Panc1 (cell line): ENCODE measurements at regions not wholly inside any gene's neighbourhood (a gene's known extent, or its start where the extent isn't known, plus 50 kb on each side); places are given as distances from the start of the nearest gene placed in this dataset.

ENCODE experiments used
- ATAC-seq: fragments of 200-7000 bp; cut with Tn5 transposase; 2 replicates; pipeline ENCODE4 v1.9.1; 2020; ENCODE audit warnings: mild to moderate bottlenecking, moderate library complexity
- BruUV-seq: library from RNA; stranded (reverse); fragments of 400-500 nt; replicated peaks from 2 replicates; lab custom pipeline; 2021; lab: Mats Ljungman, UMichigan
- CTCF ChIA-PET: fragments of 300-600 bp; sonication (Branson Sonifier 250); formaldehyde crosslinking; loops from one replicate; lab custom pipeline; 2022; ENCODE audit warnings: antibody characterized with exemption; lab: Charles Lee
- POLR2A ChIA-PET: fragments of 300-600 bp; sonication (Branson Sonifier 250); formaldehyde crosslinking; loops from one replicate; lab custom pipeline; 2022; ENCODE audit warnings: antibody characterized with exemption; lab: Charles Lee
- DNase-seq: peaks from one replicate; pipeline ENCODE4 v3.0.0-alpha.2; 2010; ENCODE audit warnings: low read depth, low spot score
- H3K27ac ChIP-seq: 2 replicates; pipeline ENCODE4 v1.5.1; 2011; ENCODE audit warnings: mild to moderate bottlenecking, low read length, inconsistent platforms
- H3K27me3 ChIP-seq: fragments of 200-500 bp; sonication (Bioruptor generic); 2 replicates; pipeline ENCODE4 v1.6.0; 2014; ENCODE audit warnings: low read length, inconsistent platforms; ENCODE audit not compliant: control insufficient read depth, insufficient read depth
- H3K36me3 ChIP-seq: fragments of 200-500 bp; sonication (Bioruptor generic); 2 replicates; pipeline ENCODE4 v1.5.1; 2014; ENCODE audit warnings: inconsistent platforms, mild to moderate bottlenecking, low read length, moderate library complexity; ENCODE audit not compliant: control insufficient read depth, insufficient read depth
- H3K4me1 ChIP-seq: 2 replicates; pipeline ENCODE4 v1.5.1; 2011; ENCODE audit warnings: inconsistent platforms, mild to moderate bottlenecking, low read length, moderate library complexity; ENCODE audit not compliant: control insufficient read depth, insufficient read depth
- H3K4me3 ChIP-seq, 2 experiments: 2 replicates each; pipeline ENCODE4 v1.5.1; 2011 to 2012; ENCODE audit warnings: low read depth in 2 of 2, low read length in 2 of 2, mild to moderate bottlenecking in 2 of 2, inconsistent platforms in 1 of 2, moderate library complexity in 1 of 2
- H3K9me3 ChIP-seq: fragments of 200-500 bp; sonication (Bioruptor generic); 2 replicates; pipeline ENCODE4 v1.5.1; 2014; ENCODE audit warnings: low read depth, mild to moderate bottlenecking, inconsistent platforms, low read length, moderate library complexity; ENCODE audit not compliant: control insufficient read depth, insufficient read depth
- POLR2AphosphoS5 ChIP-seq: IDR thresholded peaks from 2 replicates; pipeline ENCODE4 v1.6.1; 2012; ENCODE audit warnings: mild to moderate bottlenecking, low read depth, low read length, moderate library complexity
- SIN3A ChIP-seq: IDR thresholded peaks from 2 replicates; pipeline ENCODE4 v1.6.1; 2012; ENCODE audit warnings: low read depth, mild to moderate bottlenecking, low read length, moderate library complexity, borderline replicate concordance; ENCODE audit not compliant: insufficient read depth
- TCF7L2 ChIP-seq: IDR thresholded peaks from 2 replicates; pipeline ENCODE4 v1.6.1; 2011; ENCODE audit warnings: mild to moderate bottlenecking, low read depth, low read length, inconsistent platforms
- in situ Hi-C: cut with HindIII; loops from 2 replicates; pipeline ENCODE4 v1.10.0; 2016; ENCODE audit warnings: low sequenced_read_pairs, low pct_unique_long_range_greater_than_20kb
- intact Hi-C: fragments of 100-400 bp; cut with micrococcal nuclease; formaldehyde crosslinking; loops from one replicate; pipeline ENCODE4 v1.10.0; 2022; ENCODE audit not compliant: unreplicated experiment
- TF ChIP-seq, protein P1 (sequence below): fragments of 450-650 bp; IDR thresholded peaks from 2 replicates; pipeline ENCODE4 v1.5.1; 2017; ENCODE audit warnings: mild to moderate bottlenecking
- TF ChIP-seq, protein P2 (sequence below), 2 experiments: IDR thresholded peaks; 2 replicates each; pipeline ENCODE4 v1.6.1; 2011 to 2012; ENCODE audit warnings: low read depth in 2 of 2, control low read depth in 1 of 2, low read length in 1 of 2, mild to moderate bottlenecking in 1 of 2, moderate library complexity in 1 of 2; ENCODE audit not compliant: insufficient read depth in 1 of 2

DNA sequence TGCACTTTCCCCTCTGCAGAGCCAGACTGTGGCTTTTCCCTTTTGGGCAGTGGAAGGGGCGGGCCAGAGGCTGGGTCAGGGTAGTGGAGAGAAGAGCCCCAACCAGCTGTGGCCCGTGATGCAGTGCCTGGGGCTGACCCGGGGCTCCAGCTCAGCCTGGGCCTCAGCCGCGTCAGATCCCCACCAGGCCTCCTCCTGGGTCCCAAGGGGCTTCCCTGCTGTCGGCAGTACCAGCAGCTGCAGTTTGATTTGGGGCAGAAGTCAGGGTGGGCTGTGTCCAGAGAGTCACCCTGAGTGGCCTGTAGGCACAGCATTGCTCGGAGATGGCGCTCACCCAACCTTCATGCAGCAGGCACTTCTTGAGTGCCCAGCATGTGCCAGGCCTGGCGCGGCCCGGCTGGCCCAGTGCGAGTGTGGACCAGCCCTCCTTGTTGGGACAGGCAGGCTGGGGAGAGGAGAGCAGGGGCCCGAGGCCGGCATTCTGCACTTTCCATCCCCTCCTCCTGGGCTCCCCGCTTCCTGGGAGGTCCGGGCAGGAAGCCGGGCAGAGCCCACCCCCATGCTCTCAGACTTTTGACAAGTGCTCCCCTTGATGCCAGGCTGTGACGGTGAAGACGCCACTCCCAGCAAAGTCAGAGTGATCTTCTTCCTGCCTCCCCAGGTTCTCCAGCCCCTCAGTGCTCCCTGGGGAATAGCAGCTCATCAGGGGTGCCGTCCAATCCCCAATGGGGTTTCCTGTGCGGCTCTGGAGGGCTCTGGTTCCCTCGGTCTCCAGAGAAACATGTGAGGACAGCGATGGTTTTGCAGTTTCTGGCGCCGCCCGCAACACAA is 88.3 kb upstream of the COL5A1 start:
- H3K36me3 ChIP-seq = no peaks in the 10 kb centered on the region
- no peaks in the 10 kb centered on the region for H3K27me3 ChIP-seq
- ChIA-PET POLR2A (no interaction called here), CTCF (no interaction called here)
- no peak overlapping the region for H3K27ac ChIP-seq
- no peaks in the 10 kb centered on the region; the same call in 1 of the 2 replicates for H3K4me1 ChIP-seq
- no peaks in the 10 kb centered on the region for H3K9me3 ChIP-seq
- no peak for ATAC-seq
- BruUV-seq = no TSS peak
- H3K4me3 ChIP-seq = no peak overlapping the region
- no peak for DNase-seq
- no peak for TF ChIP-seq TCF7L2
- TF ChIP-seq, protein P1, sequence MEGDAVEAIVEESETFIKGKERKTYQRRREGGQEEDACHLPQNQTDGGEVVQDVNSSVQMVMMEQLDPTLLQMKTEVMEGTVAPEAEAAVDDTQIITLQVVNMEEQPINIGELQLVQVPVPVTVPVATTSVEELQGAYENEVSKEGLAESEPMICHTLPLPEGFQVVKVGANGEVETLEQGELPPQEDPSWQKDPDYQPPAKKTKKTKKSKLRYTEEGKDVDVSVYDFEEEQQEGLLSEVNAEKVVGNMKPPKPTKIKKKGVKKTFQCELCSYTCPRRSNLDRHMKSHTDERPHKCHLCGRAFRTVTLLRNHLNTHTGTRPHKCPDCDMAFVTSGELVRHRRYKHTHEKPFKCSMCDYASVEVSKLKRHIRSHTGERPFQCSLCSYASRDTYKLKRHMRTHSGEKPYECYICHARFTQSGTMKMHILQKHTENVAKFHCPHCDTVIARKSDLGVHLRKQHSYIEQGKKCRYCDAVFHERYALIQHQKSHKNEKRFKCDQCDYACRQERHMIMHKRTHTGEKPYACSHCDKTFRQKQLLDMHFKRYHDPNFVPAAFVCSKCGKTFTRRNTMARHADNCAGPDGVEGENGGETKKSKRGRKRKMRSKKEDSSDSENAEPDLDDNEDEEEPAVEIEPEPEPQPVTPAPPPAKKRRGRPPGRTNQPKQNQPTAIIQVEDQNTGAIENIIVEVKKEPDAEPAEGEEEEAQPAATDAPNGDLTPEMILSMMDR = no peak
- TF ChIP-seq, protein P2, sequence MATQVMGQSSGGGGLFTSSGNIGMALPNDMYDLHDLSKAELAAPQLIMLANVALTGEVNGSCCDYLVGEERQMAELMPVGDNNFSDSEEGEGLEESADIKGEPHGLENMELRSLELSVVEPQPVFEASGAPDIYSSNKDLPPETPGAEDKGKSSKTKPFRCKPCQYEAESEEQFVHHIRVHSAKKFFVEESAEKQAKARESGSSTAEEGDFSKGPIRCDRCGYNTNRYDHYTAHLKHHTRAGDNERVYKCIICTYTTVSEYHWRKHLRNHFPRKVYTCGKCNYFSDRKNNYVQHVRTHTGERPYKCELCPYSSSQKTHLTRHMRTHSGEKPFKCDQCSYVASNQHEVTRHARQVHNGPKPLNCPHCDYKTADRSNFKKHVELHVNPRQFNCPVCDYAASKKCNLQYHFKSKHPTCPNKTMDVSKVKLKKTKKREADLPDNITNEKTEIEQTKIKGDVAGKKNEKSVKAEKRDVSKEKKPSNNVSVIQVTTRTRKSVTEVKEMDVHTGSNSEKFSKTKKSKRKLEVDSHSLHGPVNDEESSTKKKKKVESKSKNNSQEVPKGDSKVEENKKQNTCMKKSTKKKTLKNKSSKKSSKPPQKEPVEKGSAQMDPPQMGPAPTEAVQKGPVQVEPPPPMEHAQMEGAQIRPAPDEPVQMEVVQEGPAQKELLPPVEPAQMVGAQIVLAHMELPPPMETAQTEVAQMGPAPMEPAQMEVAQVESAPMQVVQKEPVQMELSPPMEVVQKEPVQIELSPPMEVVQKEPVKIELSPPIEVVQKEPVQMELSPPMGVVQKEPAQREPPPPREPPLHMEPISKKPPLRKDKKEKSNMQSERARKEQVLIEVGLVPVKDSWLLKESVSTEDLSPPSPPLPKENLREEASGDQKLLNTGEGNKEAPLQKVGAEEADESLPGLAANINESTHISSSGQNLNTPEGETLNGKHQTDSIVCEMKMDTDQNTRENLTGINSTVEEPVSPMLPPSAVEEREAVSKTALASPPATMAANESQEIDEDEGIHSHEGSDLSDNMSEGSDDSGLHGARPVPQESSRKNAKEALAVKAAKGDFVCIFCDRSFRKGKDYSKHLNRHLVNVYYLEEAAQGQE (IDR thresholded peaks at IDR 0.05; ENCODE audit: insufficient read depth in 1 of 2, low read depth in 2 of 2, low read length in 1 of 2) = no peak
- TF ChIP-seq POLR2AphosphoS5 = no peak
- TF ChIP-seq SIN3A = no peak
- intact Hi-C loops = no loop called here
- in situ Hi-C loops = no loop called here

DNA sequence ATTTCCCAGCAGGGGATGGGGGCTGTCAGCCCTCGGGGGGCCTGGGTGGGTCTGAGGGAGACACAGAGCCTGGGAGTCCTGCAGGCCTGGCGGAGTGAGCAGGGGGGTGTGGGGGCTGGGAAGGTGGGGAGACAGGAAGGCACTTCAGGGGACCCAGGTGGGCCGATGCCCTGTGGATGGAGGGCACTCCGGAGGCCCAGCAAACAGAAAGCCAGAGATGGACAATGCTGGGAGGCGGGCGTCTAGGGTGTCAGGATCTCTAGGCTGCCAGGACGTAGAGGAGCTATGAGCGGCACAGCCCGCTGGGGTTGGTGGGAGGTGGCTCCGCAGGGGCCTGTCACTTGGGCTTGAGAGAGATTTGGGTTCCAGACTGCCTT is 87.6 kb upstream of the COL5A1 start:
- POLR2A ChIA-PET = no interaction called here
- no peaks in the 10 kb centered on the region; the same call in 1 of the 2 replicates for H3K4me1 ChIP-seq
- TF ChIP-seq, protein P2 (IDR thresholded peaks at IDR 0.05; ENCODE audit: insufficient read depth in 1 of 2, low read depth in 2 of 2, low read length in 1 of 2) = no peak
- TF ChIP-seq SIN3A (no peak), TCF7L2 (no peak), POLR2AphosphoS5 (no peak)
- TF ChIP-seq, protein P1 = no peak
- DNase-seq (no peak), ATAC-seq (no peak)
- H3K4me3 ChIP-seq = no peak overlapping the region
- BruUV-seq = no TSS peak
- H3K27me3 ChIP-seq = no peaks in the 10 kb centered on the region
- CTCF ChIA-PET = no interaction called here
- intact Hi-C loops (no loop called here), in situ Hi-C loops (no loop called here)
- H3K36me3 ChIP-seq = no peaks in the 10 kb centered on the region
- H3K9me3 ChIP-seq = no peaks in the 10 kb centered on the region
- H3K27ac ChIP-seq = no peak overlapping the region
